ENCODE measurements at regions not wholly inside any gene's neighbourhood (a gene's known extent, or its start where the extent isn't known, plus 50 kb on each side); places are given as distances from the start of the nearest gene placed in this dataset.

DNA sequence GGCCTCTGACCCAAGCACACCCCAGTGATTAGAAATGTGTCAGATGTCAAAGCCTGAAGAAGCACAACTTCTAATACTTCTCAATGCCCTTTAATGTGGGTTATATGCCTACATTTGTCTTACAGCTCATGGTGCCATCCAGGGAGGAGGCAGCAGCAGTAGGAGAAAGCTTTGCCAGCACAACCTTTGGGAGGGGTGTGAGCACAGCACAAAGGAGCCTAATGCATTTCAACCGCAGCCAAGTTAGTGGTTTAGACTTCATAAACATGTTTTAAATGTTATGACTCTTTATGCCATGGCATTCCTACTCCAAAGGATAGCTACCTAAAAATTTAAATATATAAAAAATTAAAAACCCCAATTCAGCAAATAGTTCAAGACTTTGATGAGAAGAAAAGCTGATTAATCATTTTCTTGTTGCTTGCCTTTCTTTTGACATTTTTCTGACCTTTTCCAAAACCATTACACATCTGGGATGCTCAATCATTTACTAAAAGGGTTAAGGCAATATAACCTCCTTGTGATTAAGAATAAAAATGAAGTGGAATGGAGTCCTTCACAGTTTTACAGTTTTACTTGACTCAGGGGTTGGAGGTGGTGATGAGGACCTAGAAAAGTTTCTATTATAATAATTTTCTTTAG is 142.7 kb downstream of the DLEU7 start:
- TF ChIP-seq, protein P1, sequence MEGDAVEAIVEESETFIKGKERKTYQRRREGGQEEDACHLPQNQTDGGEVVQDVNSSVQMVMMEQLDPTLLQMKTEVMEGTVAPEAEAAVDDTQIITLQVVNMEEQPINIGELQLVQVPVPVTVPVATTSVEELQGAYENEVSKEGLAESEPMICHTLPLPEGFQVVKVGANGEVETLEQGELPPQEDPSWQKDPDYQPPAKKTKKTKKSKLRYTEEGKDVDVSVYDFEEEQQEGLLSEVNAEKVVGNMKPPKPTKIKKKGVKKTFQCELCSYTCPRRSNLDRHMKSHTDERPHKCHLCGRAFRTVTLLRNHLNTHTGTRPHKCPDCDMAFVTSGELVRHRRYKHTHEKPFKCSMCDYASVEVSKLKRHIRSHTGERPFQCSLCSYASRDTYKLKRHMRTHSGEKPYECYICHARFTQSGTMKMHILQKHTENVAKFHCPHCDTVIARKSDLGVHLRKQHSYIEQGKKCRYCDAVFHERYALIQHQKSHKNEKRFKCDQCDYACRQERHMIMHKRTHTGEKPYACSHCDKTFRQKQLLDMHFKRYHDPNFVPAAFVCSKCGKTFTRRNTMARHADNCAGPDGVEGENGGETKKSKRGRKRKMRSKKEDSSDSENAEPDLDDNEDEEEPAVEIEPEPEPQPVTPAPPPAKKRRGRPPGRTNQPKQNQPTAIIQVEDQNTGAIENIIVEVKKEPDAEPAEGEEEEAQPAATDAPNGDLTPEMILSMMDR (IDR thresholded peaks at IDR 0.05; ENCODE audit: borderline replicate concordance, extremely low read depth, low read length, poor library complexity, severe bottlenecking) = no peak
- TF ChIP-seq EZH2 (IDR thresholded peaks at IDR 0.05; ENCODE audit: borderline replicate concordance, low read depth, low read length, severe bottlenecking) = no peak
